ENCODE measurements at regions not wholly inside any gene's neighbourhood (a gene's known extent, or its start where the extent isn't known, plus 50 kb on each side); places are given as distances from the start of the nearest gene placed in this dataset.

DNA sequence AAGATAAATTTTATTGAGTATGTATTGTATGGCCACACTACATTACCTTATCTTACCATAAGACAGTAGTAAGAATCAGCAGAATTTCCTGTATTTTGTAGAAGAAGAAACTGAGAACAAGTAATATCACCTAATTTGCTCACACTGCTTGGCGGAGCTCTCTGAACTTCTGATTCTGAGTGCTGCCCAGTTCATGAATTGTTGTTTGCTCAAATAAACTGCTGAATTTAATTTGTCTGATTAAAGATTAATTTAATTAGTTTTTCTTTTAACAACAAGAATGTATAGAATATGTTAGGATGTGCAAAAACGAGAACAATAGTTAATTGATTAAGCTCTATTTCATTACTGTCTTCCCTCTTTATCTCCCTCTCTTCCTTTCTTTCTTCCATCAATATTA is 100.1 kb upstream of the ERBB4 start (continued):
- TF ChIP-seq YY1 (IDR thresholded peaks at IDR 0.05; ENCODE audit: low read depth) (no peak), NRF1 (IDR thresholded peaks at IDR 0.05; ENCODE audit: low read depth, low read length) (no peak), MEF2A (IDR thresholded peaks at IDR 0.05; ENCODE audit: borderline replicate concordance, low read depth) (no peak), CHD2 (IDR thresholded peaks at IDR 0.05; ENCODE audit: low read length, partially characterized antibody) (no peak), SIN3A (IDR thresholded peaks at IDR 0.05; ENCODE audit: borderline replicate concordance, low read depth, low read length) (no peak), RXRA (IDR thresholded peaks at IDR 0.05; ENCODE audit: borderline replicate concordance, low read depth) (no peak)

DNA sequence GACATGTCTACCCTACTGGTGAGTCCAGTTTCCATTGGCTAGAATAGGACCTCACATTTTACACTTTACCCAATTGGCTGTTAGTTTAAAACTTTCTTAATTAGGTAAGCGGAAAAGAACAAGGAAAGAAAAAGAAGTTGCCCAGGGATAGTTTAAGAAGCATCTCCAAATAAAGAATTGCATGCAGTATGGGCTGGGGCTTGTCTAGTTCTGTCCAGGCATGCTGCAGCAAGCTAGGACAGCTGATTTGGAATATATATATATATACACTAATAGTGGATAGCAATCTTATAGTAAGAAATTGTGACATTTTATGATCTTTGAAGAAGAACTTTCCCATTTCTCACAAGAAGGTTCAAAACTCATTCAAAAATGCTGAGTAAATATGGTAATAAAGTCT is 90.0 kb upstream of the ERBB4 start:
- ChIA-PET POLR2A (no interaction called here), CTCF (no interaction called here)
- Histone ChIP-seq H3F3A (replicated peaks; ENCODE audit: insufficient read depth) (no peaks in the 10 kb centered on the region), H3K36me3 (replicated peaks in 1 of 2; ENCODE audit: control insufficient read depth in 1 of 2, insufficient read depth in 2 of 2, low read length in 1 of 2) (no peaks in the 10 kb centered on the region), H3K4me3 (ENCODE audit: low read depth in 2 of 2, low read length in 1 of 2) (no peak overlapping the region), H3K79me2 (ENCODE audit: insufficient read depth) (no peaks in the 10 kb centered on the region), H3K4me1 (ENCODE audit: control insufficient read depth in 1 of 2, insufficient read depth in 2 of 2, low read depth in 1 of 2, low read length in 1 of 2) (no peaks in the 10 kb centered on the region), H4K20me1 (ENCODE audit: insufficient read depth) (no peaks in the 10 kb centered on the region), H3K9ac (no peak overlapping the region), H3K4me2 (no peak overlapping the region), H3K27ac (ENCODE audit: low read depth in 2 of 2, low read length in 1 of 2) (no peak overlapping the region), H3K27me3 (ENCODE audit: insufficient read depth) (no peaks in the 10 kb centered on the region), H3K9me2 (no peaks in the 10 kb centered on the region), H2AFZ (ENCODE audit: low read depth) (no peak overlapping the region), H3K9me3 (no peaks in the 10 kb centered on the region)
- WGBS (ENCODE audit: low lambda C conversion rate): 54% methylated on average over 1 of the region's 1 CpG
- DNase-seq: no peak
- TF ChIP-seq EZH2phosphoT487 (IDR thresholded peaks at IDR 0.05; ENCODE audit: borderline replicate concordance, low read depth) (no peak), TEAD4 (IDR thresholded peaks at IDR 0.05; ENCODE audit: borderline replicate concordance, insufficient read depth) (no peak), YY1 (IDR thresholded peaks at IDR 0.05; ENCODE audit: low read depth) (no peak), RAD21 (IDR thresholded peaks at IDR 0.05; ENCODE audit: low read length) (no peak), GATA2 (CRISPR knock-in tag; IDR thresholded peaks at IDR 0.05) (no peak), TAF1 (IDR thresholded peaks at IDR 0.05; ENCODE audit: borderline replicate concordance, low read depth, low read length) (no peak), NRF1 (IDR thresholded peaks at IDR 0.05; ENCODE audit: low read depth, low read length) (no peak), RFX5 (IDR thresholded peaks at IDR 0.05; ENCODE audit: low read length) (no peak), CHD2 (IDR thresholded peaks at IDR 0.05; ENCODE audit: low read length, partially characterized antibody) (no peak), ELF1 (IDR thresholded peaks at IDR 0.05) (no peak)
- TF ChIP-seq, protein P1, sequence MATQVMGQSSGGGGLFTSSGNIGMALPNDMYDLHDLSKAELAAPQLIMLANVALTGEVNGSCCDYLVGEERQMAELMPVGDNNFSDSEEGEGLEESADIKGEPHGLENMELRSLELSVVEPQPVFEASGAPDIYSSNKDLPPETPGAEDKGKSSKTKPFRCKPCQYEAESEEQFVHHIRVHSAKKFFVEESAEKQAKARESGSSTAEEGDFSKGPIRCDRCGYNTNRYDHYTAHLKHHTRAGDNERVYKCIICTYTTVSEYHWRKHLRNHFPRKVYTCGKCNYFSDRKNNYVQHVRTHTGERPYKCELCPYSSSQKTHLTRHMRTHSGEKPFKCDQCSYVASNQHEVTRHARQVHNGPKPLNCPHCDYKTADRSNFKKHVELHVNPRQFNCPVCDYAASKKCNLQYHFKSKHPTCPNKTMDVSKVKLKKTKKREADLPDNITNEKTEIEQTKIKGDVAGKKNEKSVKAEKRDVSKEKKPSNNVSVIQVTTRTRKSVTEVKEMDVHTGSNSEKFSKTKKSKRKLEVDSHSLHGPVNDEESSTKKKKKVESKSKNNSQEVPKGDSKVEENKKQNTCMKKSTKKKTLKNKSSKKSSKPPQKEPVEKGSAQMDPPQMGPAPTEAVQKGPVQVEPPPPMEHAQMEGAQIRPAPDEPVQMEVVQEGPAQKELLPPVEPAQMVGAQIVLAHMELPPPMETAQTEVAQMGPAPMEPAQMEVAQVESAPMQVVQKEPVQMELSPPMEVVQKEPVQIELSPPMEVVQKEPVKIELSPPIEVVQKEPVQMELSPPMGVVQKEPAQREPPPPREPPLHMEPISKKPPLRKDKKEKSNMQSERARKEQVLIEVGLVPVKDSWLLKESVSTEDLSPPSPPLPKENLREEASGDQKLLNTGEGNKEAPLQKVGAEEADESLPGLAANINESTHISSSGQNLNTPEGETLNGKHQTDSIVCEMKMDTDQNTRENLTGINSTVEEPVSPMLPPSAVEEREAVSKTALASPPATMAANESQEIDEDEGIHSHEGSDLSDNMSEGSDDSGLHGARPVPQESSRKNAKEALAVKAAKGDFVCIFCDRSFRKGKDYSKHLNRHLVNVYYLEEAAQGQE (IDR thresholded peaks at IDR 0.05; ENCODE audit: low read depth, low read length): no peak
- TF ChIP-seq, protein P2, sequence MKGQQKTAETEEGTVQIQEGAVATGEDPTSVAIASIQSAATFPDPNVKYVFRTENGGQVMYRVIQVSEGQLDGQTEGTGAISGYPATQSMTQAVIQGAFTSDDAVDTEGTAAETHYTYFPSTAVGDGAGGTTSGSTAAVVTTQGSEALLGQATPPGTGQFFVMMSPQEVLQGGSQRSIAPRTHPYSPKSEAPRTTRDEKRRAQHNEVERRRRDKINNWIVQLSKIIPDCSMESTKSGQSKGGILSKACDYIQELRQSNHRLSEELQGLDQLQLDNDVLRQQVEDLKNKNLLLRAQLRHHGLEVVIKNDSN (IDR thresholded peaks at IDR 0.05; ENCODE audit: borderline replicate concordance, low read depth): no peak
